ENCODE measurements at regions not wholly inside any gene's neighbourhood (a gene's known extent, or its start where the extent isn't known, plus 50 kb on each side); places are given as distances from the start of the nearest gene placed in this dataset.

- Histone ChIP-seq H3K9ac (no peak overlapping the region), H3K79me2 (no peaks in the 10 kb centered on the region), H3K27me3 (ENCODE audit: control insufficient read depth, insufficient read depth, low read length) (no peaks in the 10 kb centered on the region), H3K4me2 (ENCODE audit: low read length) (no peak overlapping the region), H3K27ac (no peak overlapping the region), H3K4me1 (peaks cover 5% of the 10 kb centered on the region), H3K9me3 (ENCODE audit: control insufficient read depth, low read length) (no peaks in the 10 kb centered on the region), H3K36me3 (ENCODE audit: control insufficient read depth, insufficient read depth, low read length) (no peaks in the 10 kb centered on the region), H2AFZ (no peak overlapping the region), H3K4me3 (ENCODE audit: low read depth, low read length) (no peak overlapping the region)
- TF ChIP-seq, protein P1, sequence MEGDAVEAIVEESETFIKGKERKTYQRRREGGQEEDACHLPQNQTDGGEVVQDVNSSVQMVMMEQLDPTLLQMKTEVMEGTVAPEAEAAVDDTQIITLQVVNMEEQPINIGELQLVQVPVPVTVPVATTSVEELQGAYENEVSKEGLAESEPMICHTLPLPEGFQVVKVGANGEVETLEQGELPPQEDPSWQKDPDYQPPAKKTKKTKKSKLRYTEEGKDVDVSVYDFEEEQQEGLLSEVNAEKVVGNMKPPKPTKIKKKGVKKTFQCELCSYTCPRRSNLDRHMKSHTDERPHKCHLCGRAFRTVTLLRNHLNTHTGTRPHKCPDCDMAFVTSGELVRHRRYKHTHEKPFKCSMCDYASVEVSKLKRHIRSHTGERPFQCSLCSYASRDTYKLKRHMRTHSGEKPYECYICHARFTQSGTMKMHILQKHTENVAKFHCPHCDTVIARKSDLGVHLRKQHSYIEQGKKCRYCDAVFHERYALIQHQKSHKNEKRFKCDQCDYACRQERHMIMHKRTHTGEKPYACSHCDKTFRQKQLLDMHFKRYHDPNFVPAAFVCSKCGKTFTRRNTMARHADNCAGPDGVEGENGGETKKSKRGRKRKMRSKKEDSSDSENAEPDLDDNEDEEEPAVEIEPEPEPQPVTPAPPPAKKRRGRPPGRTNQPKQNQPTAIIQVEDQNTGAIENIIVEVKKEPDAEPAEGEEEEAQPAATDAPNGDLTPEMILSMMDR (IDR thresholded peaks at IDR 0.05), result no peak
Observed at GRCh38 chr16:87054856-87055255, 262.3 kb downstream of the C16orf95 start.

DNA sequence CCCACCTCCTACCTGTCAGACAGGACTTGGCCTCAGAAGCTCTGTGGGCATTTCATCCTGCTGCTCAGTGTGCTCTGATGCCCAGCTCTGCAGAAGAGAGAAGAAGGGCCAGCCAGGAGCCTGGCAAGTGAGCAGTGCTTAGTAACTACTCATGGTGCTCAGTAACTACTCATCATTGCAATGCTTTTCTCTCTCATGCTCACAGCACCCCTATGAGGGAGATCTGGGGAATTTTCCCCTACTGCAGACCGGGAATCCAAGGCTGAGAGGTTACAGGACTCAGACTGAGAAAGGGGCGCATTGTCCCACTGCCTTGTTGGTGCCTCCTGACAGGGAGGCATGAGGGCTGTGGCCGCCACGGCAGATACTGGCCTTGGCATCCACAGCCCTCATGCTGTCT, 261.1 kb downstream of the C16orf95 start:
- Histone ChIP-seq H3K36me3 (ENCODE audit: control insufficient read depth, insufficient read depth, low read length) (no peaks in the 10 kb centered on the region), H3K27ac (no peak overlapping the region), H2AFZ (no peak overlapping the region)

DNA sequence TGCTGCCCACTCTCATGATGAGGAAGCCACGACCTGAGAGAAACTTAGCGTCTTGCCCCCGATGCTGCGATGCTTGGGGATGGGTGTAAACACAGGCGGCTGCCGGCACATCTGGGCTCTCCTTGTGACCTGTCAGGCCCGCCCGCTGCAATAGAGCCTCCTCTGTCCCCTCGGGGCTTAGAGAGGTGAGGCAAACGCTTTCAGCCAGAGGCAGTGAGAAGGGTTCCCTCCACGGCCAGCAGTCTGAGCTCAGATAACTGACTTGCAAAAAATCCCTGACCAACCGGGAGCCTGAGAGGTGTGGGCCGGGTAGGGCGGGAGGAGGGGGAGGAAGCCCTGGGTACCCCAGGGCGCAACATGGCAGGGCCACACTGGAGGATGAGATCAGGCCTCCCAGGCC, 260.6 kb downstream of the C16orf95 start:
- Histone ChIP-seq H3K9me3 (ENCODE audit: control insufficient read depth, low read length) (no peaks in the 10 kb centered on the region), H3K27me3 (ENCODE audit: control insufficient read depth, insufficient read depth, low read length) (no peaks in the 10 kb centered on the region), H3K36me3 (ENCODE audit: control insufficient read depth, insufficient read depth, low read length) (no peaks in the 10 kb centered on the region), H3K9ac (no peak overlapping the region), H3K4me1 (peaks cover 10% of the 10 kb centered on the region), H2AFZ (no peak overlapping the region), H3K4me3 (ENCODE audit: low read depth, low read length) (no peak overlapping the region), H3K27ac (no peak overlapping the region), H3K79me2 (no peaks in the 10 kb centered on the region), H3K4me2 (ENCODE audit: low read length) (no peak overlapping the region)
- TF ChIP-seq, protein P1 (IDR thresholded peaks at IDR 0.05), result no peak

More for the DNA sequence above, 261.1 kb downstream of the C16orf95 start:
- no peaks in the 10 kb centered on the region for H3K79me2 ChIP-seq
- H3K4me2 ChIP-seq (ENCODE audit: low read length), result no peak overlapping the region
- no peaks in the 10 kb centered on the region for H3K9me3 ChIP-seq (ENCODE audit: control insufficient read depth, low read length)
- TF ChIP-seq, protein P1 (IDR thresholded peaks at IDR 0.05), result no peak
- no peaks in the 10 kb centered on the region for H3K27me3 ChIP-seq (ENCODE audit: control insufficient read depth, insufficient read depth, low read length)
- no peak overlapping the region for H3K9ac ChIP-seq
- H3K4me1 ChIP-seq, result peaks cover 10% of the 10 kb centered on the region
- H3K4me3 ChIP-seq (ENCODE audit: low read depth, low read length), result no peak overlapping the region

GRCh38 chr16:87057211-87057881, 259.8 kb downstream of the C16orf95 start:
- no peak overlapping the region for H2AFZ ChIP-seq
- no peak overlapping the region for H3K4me2 ChIP-seq (ENCODE audit: low read length)
- H3K36me3 ChIP-seq (ENCODE audit: control insufficient read depth, insufficient read depth, low read length), result no peaks in the 10 kb centered on the region
- no peak overlapping the region for H3K27ac ChIP-seq
- H3K4me3 ChIP-seq (ENCODE audit: low read depth, low read length), result no peak overlapping the region
- no peaks in the 10 kb centered on the region for H3K79me2 ChIP-seq
- H3K9ac ChIP-seq, result no peak overlapping the region
- TF ChIP-seq, protein P1 (IDR thresholded peaks at IDR 0.05), result no peak
- no peaks in the 10 kb centered on the region for H3K27me3 ChIP-seq (ENCODE audit: control insufficient read depth, insufficient read depth, low read length)
- no peaks in the 10 kb centered on the region for H3K9me3 ChIP-seq (ENCODE audit: control insufficient read depth, low read length)
- peaks cover 10% of the 10 kb centered on the region for H3K4me1 ChIP-seq

- no peak overlapping the region for H2AFZ ChIP-seq
- H3K9ac ChIP-seq, result no peak overlapping the region
- H3K27me3 ChIP-seq (ENCODE audit: control insufficient read depth, insufficient read depth, low read length), result no peaks in the 10 kb centered on the region
- H3K9me3 ChIP-seq (ENCODE audit: control insufficient read depth, low read length), result no peaks in the 10 kb centered on the region
- H3K27ac ChIP-seq, result no peak overlapping the region
- no peaks in the 10 kb centered on the region for H3K79me2 ChIP-seq
- TF ChIP-seq, protein P1 (IDR thresholded peaks at IDR 0.05), result no peak
- peaks cover 6% of the 10 kb centered on the region for H3K4me1 ChIP-seq
- H3K36me3 ChIP-seq (ENCODE audit: control insufficient read depth, insufficient read depth, low read length), result no peaks in the 10 kb centered on the region
- H3K4me2 ChIP-seq (ENCODE audit: low read length), result no peak overlapping the region
- H3K4me3 ChIP-seq (ENCODE audit: low read depth, low read length), result no peak overlapping the region
Observed at GRCh38 chr16:87057951-87058560, 259.1 kb downstream of the C16orf95 start.
